GM10248 (cell line): ENCODE measurements at regions not wholly inside any gene's neighbourhood (a gene's known extent, or its start where the extent isn't known, plus 50 kb on each side); places are given as distances from the start of the nearest gene placed in this dataset.

Experiments used
- CTCF ChIA-PET: fragments of 300-600 bp; sonication (Branson Sonifier 250); formaldehyde crosslinking; extraction: SDS; loops from one replicate; lab custom pipeline; 2021; ENCODE audit warnings: antibody characterized with exemption; lab: Yijun Ruan, JAX
- POLR2A ChIA-PET: fragments of 350-650 bp; sonication (Branson Sonifier 250); formaldehyde crosslinking; extraction: SDS; loops from one replicate; lab custom pipeline; 2020; ENCODE audit warnings: antibody characterized with exemption; lab: Yijun Ruan, JAX
- DNase-seq: peaks from one replicate; pipeline ENCODE4 v3.0.0; 2012; ENCODE audit errors: extremely low spot score
- TF ChIP-seq, protein P1 (sequence below): IDR thresholded peaks from 2 replicates; pipeline ENCODE4 v1.5.1; 2012; ENCODE audit warnings: mild to moderate bottlenecking, low read depth; ENCODE audit errors: extremely low read depth, missing control alignments, control extremely low read depth

GRCh38 chr21:25501996-25502665, 105.2 kb downstream of the MRPL39 start:
- POLR2A ChIA-PET = interaction anchor here (0.5 to 1.5 kb wide), 4 partner anchors 14 to 81 kb away, joined by 3 to 5 read pairs (median 4); no protein-coding TSS in a partner anchor
- DNase-seq = no peak
- CTCF ChIA-PET = no interaction called here
- TF ChIP-seq, protein P1, sequence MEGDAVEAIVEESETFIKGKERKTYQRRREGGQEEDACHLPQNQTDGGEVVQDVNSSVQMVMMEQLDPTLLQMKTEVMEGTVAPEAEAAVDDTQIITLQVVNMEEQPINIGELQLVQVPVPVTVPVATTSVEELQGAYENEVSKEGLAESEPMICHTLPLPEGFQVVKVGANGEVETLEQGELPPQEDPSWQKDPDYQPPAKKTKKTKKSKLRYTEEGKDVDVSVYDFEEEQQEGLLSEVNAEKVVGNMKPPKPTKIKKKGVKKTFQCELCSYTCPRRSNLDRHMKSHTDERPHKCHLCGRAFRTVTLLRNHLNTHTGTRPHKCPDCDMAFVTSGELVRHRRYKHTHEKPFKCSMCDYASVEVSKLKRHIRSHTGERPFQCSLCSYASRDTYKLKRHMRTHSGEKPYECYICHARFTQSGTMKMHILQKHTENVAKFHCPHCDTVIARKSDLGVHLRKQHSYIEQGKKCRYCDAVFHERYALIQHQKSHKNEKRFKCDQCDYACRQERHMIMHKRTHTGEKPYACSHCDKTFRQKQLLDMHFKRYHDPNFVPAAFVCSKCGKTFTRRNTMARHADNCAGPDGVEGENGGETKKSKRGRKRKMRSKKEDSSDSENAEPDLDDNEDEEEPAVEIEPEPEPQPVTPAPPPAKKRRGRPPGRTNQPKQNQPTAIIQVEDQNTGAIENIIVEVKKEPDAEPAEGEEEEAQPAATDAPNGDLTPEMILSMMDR = no peak

- no peak for DNase-seq
- TF ChIP-seq, protein P1 = no peak
- ChIA-PET CTCF (interaction anchor here (1.2 to 4.5 kb wide), 3 partner anchors 13 to 82 kb away, joined by 3 to 29 read pairs (median 6); no protein-coding TSS in a partner anchor), POLR2A (interaction anchor here (1.5 kb wide), 1 partner anchor 13 kb away, joined by 4 read pairs; no protein-coding TSS in a partner anchor)
These were observed 105.8 kb downstream of the MRPL39 start for GRCh38 chr21:25501462-25501861.

DNA sequence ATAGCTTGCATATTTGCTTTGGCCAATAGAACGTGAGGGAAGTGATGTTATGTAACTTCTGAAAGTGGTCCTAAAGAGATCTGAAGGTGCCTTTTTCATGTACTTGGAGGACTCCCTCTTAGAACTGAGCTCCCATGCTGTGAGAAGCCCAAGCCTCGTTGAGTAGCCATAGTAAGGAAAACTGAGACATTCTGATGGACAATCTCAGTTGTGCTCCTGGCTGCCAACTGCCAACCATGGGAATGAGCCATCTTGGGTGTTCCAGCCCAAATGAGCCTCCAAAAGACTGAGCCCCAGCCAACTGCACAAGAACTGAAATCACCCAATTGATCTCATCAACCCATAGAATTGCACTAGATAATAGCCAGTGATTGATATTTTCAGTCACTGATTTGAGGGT, 106.7 kb downstream of the MRPL39 start:
- ChIA-PET CTCF (interaction anchor here (1.2 to 4.5 kb wide), 3 partner anchors 12 to 82 kb away, joined by 3 to 29 read pairs (median 6); no protein-coding TSS in a partner anchor), POLR2A (no interaction called here)
- no peak for DNase-seq
- TF ChIP-seq, protein P1 = no peak

- no peak for DNase-seq
These were observed 110.3 kb downstream of the MRPL39 start for GRCh38 chr21:25496825-25497482.

DNA sequence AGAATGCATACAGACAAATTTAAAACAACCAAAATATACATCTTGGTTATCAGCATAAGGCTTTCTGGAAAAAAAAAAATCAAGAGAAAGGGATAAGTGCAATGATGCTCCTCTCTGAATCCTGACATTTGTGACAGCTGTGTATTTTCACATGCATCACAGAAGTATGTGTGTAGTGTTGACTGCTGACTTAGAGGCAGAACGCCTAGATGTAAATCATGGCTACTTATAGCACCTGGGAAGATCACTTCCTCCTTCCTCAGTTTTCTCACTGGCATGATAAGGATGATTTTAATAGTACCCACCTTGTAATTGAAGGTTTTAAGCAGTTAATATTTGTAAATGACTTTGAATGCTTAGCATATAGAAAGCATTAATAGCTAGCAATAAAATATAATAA, 112.5 kb downstream of the MRPL39 start:
- no peak for DNase-seq
- ChIA-PET POLR2A (no interaction called here), CTCF (interaction anchor here (1.0 to 2.5 kb wide), 6 partner anchors 10 to 74 kb away, joined by 3 to 11 read pairs (median 4); no protein-coding TSS in a partner anchor)
- TF ChIP-seq, protein P1 = no peak

More at GRCh38 chr21:25496825-25497482, 110.3 kb downstream of the MRPL39 start:
- POLR2A ChIA-PET = interaction anchor here (0.6 to 1.6 kb wide), 3 partner anchors 31 to 87 kb away, joined by 3 to 4 read pairs (median 3); no protein-coding TSS in a partner anchor
- TF ChIP-seq, protein P1 = no peak
- CTCF ChIA-PET = interaction anchor here (0.7 to 4.5 kb wide), 11 partner anchors 8 to 71 kb away, joined by 3 to 29 read pairs (median 4); no protein-coding TSS in a partner anchor

DNA sequence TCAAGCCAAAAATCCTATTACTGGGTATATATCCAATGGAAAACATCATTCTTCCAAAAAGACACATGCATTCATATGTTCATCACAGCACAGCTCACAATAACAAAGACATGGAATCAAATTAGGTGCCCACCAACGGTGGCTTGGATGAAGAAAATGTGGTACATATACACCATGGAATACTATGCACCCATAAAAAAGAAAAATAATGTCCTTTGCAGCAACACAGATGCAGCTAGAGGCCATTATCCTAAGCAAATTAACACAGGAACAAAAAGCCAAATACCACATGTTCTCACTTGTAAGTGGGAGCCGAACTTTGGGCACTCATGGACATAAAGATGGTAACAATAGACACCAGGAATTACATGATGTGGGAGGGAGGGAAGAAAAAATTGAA, 113.6 kb downstream of the MRPL39 start:
- no peak for DNase-seq
- CTCF ChIA-PET = interaction anchor here (1.4 to 1.9 kb wide), 2 partner anchors 11 to 73 kb away, joined by 4 to 5 read pairs; no protein-coding TSS in a partner anchor
- TF ChIP-seq, protein P1 = no peak
- POLR2A ChIA-PET = no interaction called here
